Right cardiac atrium (tissue), 5 donors: ENCODE measurements at regions not wholly inside any gene's neighbourhood (a gene's known extent, or its start where the extent isn't known, plus 50 kb on each side); places are given as distances from the start of the nearest gene placed in this dataset.
"Not testable (repeated sequence)": the region's sequence is repeated elsewhere in the genome, so short reads cannot be mapped to it uniquely, and the experiment has no call there.

Source experiments
- ATAC-seq, 2 donors: fragments of 200-7000 bp; cut with Tn5 transposase; one replicate each; pipeline versions ENCODE4 v1.8.0 to v1.9.1; 2020; ENCODE audit warnings: moderate library complexity in 2 of 2, mild to moderate bottlenecking in 1 of 2
- DNase-seq, 3 donors: peaks; one replicate each; pipeline ENCODE4 v3.0.0-alpha.2; 2020
- H3K27ac ChIP-seq: one replicate; pipeline ENCODE4 v1.5.1; 2013; ENCODE audit warnings: mild to moderate bottlenecking, low read length, control low read depth, moderate library complexity
- H3K27me3 ChIP-seq: one replicate; pipeline ENCODE4 v1.6.1; 2013; ENCODE audit not compliant: control insufficient read depth, insufficient read depth
- H3K4me1 ChIP-seq: one replicate; pipeline ENCODE4 v1.6.1; 2013; ENCODE audit warnings: low read length; ENCODE audit not compliant: control insufficient read depth, insufficient read depth
- H3K4me3 ChIP-seq: one replicate; pipeline ENCODE4 v1.5.1; 2013; ENCODE audit warnings: low read length, control low read depth
- H3K9me3 ChIP-seq: one replicate; pipeline ENCODE4 v1.6.1; 2013; ENCODE audit warnings: low read length; ENCODE audit not compliant: control insufficient read depth
- WGBS: extraction: QIAGEN DNeasy Blood & Tissue Kit; methylation state at CpG from one replicate; pipeline ENCODE4 v1.1.7; 2013; 5-methylcytosine and 5-hydroxymethylcytosine counted together
- intact Hi-C, 4 donors: fragments of 100-400 bp; cut with DNase I; formaldehyde crosslinking; loops; one replicate each; pipeline versions ENCODE4 v1.11.0 to v1.14.0; 2022 to 2023
- donor health status: healthy with polysubstance abuse.
- donor health status: DM: no; HTN: yes; CAD: no.
- donor health status: DM: no; HTN: no; CAD: no.
- donor health status: DM: no; HTN: yes; CAD: no; lungs with severe emphysema.
- donor health status: DM: yes; HTN: yes; CAD: no.

- H3K27ac ChIP-seq, ATAC-seq, H3K4me3 ChIP-seq, H3K4me1 ChIP-seq, H3K9me3 ChIP-seq, H3K27me3 ChIP-seq, DNase-seq, intact Hi-C loops: not testable (repeated sequence)
- WGBS, result 79% methylated on average over 10 of the region's 10 CpGs
These were observed 279.8 kb downstream of the TTC8 start for GRCh38 chr14:89104171-89104817.

GRCh38 chr14:89104861-89105260 lies 280.4 kb downstream of the TTC8 start:
- H3K27ac ChIP-seq, ATAC-seq, H3K9me3 ChIP-seq, intact Hi-C loops, H3K4me3 ChIP-seq, H3K27me3 ChIP-seq, H3K4me1 ChIP-seq, DNase-seq: not testable (repeated sequence)
- WGBS, result 85% methylated on average over 4 of the region's 4 CpGs
